Keratinocyte (primary cell): ENCODE measurements at regions not wholly inside any gene's neighbourhood (a gene's known extent, or its start where the extent isn't known, plus 50 kb on each side); places are given as distances from the start of the nearest gene placed in this dataset.

ENCODE experiments used
- EZH2 ChIP-seq: IDR thresholded peaks from one replicate; pipeline ENCODE4 v1.6.1; 2012; ENCODE audit warnings: inconsistent platforms, mild to moderate bottlenecking, low read length, moderate library complexity
- TF ChIP-seq, protein P1 (sequence below), 3 experiments: IDR thresholded peaks in 1 of 3; conservative IDR thresholded peaks in 1 of 3; optimal IDR thresholded peaks in 1 of 3; 2 replicates in 2 of 3; 3 replicates in 1 of 3; pipeline versions ENCODE3 to v1.5.1; 2011; ENCODE audit warnings: low read length in 3 of 3, mild to moderate bottlenecking in 3 of 3, moderate library complexity in 2 of 3, control low read depth in 1 of 3, inconsistent platforms in 1 of 3; ENCODE audit not compliant: insufficient read depth in 2 of 3; ENCODE audit errors: extremely low read depth in 1 of 3

DNA sequence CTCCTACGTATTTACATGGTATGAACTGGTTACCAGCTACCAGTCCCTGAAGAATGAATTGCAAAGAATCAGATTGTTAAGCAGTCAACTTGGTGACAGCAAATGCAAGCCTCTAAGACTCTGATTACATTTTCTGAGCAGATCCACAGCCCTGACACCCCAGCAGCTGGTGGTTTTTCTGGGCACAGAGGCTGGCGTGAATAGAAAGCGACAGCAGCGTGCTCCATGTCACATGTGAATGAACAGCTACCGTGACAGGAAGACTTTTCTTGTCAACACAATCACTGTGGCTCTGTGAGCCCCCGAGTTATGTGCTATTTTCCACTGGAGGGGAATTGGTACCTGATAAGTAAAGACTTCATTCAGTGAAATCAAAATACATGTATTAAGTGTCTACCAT lies 93.2 kb upstream of the CBLN2 start:
- TF ChIP-seq, protein P1, sequence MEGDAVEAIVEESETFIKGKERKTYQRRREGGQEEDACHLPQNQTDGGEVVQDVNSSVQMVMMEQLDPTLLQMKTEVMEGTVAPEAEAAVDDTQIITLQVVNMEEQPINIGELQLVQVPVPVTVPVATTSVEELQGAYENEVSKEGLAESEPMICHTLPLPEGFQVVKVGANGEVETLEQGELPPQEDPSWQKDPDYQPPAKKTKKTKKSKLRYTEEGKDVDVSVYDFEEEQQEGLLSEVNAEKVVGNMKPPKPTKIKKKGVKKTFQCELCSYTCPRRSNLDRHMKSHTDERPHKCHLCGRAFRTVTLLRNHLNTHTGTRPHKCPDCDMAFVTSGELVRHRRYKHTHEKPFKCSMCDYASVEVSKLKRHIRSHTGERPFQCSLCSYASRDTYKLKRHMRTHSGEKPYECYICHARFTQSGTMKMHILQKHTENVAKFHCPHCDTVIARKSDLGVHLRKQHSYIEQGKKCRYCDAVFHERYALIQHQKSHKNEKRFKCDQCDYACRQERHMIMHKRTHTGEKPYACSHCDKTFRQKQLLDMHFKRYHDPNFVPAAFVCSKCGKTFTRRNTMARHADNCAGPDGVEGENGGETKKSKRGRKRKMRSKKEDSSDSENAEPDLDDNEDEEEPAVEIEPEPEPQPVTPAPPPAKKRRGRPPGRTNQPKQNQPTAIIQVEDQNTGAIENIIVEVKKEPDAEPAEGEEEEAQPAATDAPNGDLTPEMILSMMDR (optimal IDR thresholded peaks at IDR 0.05 in 1 of 3, IDR thresholded peaks at IDR 0.05 in 1 of 3, conservative IDR thresholded peaks at IDR 0.05 in 1 of 3; ENCODE audit: extremely low read depth in 1 of 3, insufficient read depth in 2 of 3, low read length in 3 of 3): no peak
- TF ChIP-seq EZH2: no peak
